ENCODE measurements at regions not wholly inside any gene's neighbourhood (a gene's known extent, or its start where the extent isn't known, plus 50 kb on each side); places are given as distances from the start of the nearest gene placed in this dataset.

DNA sequence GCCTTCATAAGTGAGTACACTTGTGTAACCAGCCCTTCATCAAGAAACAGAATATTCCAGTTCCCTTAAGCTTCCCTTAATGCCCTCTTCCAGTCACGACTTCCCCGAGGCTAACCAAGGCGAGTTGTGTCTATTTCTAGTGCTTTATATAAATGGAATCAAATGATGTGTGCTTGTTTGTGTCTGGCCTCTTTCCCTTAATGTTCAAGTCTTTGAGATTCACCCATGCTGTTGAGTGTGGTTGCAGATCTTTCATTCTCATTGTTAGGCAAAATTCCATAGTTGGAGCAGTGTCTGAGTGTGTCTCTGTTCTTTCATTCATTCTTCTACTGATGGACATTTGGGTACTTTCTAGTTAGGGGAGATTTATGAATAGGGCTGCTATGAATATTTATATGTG is 135.0 kb downstream of the CEBPB start:
- no peaks in the 10 kb centered on the region for H3K27me3 ChIP-seq (ENCODE audit: insufficient read depth, low read length)
- H3K36me3 ChIP-seq (ENCODE audit: control insufficient read depth in 1 of 2, insufficient read depth in 2 of 2, low read length in 2 of 2) = no peaks in the 10 kb centered on the region
- H4K8ac ChIP-seq (ENCODE audit: low read depth, low read length) = no peak overlapping the region
- no peak overlapping the region for H2BK12ac ChIP-seq (ENCODE audit: low read length)
- peaks cover 12 to 13% of the 10 kb centered on the region in 2 experiments for H3K4me1 ChIP-seq (ENCODE audit: control insufficient read depth in 1 of 2, insufficient read depth in 2 of 2, low read length in 2 of 2)
- peaks cover 2% of the 10 kb centered on the region for H3K79me2 ChIP-seq (ENCODE audit: control insufficient read depth, insufficient read depth, low read length, poor library complexity)
- no peak overlapping the region for H3K27ac ChIP-seq (ENCODE audit: low read depth, low read length)
- H3K4ac ChIP-seq (ENCODE audit: low read depth, low read length) = no peak overlapping the region
- H3K9ac ChIP-seq (ENCODE audit: low read length) = no peak overlapping the region
- H2BK120ac ChIP-seq (ENCODE audit: insufficient read depth, low read length, poor library complexity) = no peak overlapping the region
- no peaks in the 10 kb centered on the region for H3K9me3 ChIP-seq (ENCODE audit: insufficient read depth, low read depth, low read length)
- peaks cover 10% of the 10 kb centered on the region for H3K79me1 ChIP-seq (ENCODE audit: low read length)
- no peak overlapping the region for H4K91ac ChIP-seq (ENCODE audit: low read depth, low read length)
- no peak overlapping the region for H4K12ac ChIP-seq (ENCODE audit: low read depth, low read length)
- no peak overlapping the region for H3K4me2 ChIP-seq (ENCODE audit: low read length)
- no peak overlapping the region for H2BK5ac ChIP-seq (ENCODE audit: low read depth, low read length, poor library complexity)
- no peak for DNase-seq
- H3K14ac ChIP-seq (ENCODE audit: low read length) = no peak overlapping the region
- no peak overlapping the region for H3K18ac ChIP-seq (ENCODE audit: low read length)
- no peak overlapping the region for H3K23ac ChIP-seq (ENCODE audit: low read length)
- H2AK5ac ChIP-seq (ENCODE audit: low read length) = no peak overlapping the region
- no CpG with 5 or more reads among the region's 3 CpGs for WGBS (ENCODE audit: extremely low coverage, insufficient coverage, insufficient read length)
- H3K4me3 ChIP-seq (ENCODE audit: low read depth, low read length) = no peak overlapping the region
- H2AFZ ChIP-seq (ENCODE audit: insufficient read depth, low read length, poor library complexity) = no peak overlapping the region

DNA sequence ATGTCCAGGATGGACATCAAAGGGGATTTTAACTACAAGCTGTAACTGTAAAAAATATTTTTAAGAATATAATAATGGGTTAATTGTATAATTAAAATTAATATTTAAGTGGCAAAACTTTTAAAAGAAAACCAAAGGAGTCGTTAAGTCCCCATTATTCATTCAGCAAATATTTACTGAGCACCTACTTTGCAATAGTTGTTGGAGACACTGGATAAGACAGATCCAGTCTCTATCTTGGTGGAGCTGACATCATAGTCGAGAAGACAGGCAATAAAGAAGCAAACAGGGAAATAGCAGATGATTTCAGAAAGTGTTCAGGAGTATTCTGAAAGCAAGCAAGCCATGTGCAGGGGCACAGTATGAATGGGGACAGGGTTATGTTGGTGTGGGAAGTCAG is 137.0 kb downstream of the CEBPB start:
- Histone ChIP-seq H2AFZ (ENCODE audit: insufficient read depth, low read length, poor library complexity) (no peak overlapping the region), H3K23ac (ENCODE audit: low read length) (peak overlapping the region; percentile 6), H2AK5ac (ENCODE audit: low read length) (no peak overlapping the region), H3K18ac (ENCODE audit: low read length) (no peak overlapping the region), H3K27me3 (ENCODE audit: insufficient read depth, low read length) (no peaks in the 10 kb centered on the region), H3K79me1 (ENCODE audit: low read length) (no peaks in the 10 kb centered on the region), H3K14ac (ENCODE audit: low read length) (no peak overlapping the region), H2BK5ac (ENCODE audit: low read depth, low read length, poor library complexity) (no peak overlapping the region), H2BK12ac (ENCODE audit: low read length) (no peak overlapping the region), H3K4me1 (ENCODE audit: control insufficient read depth in 1 of 2, insufficient read depth in 2 of 2, low read length in 2 of 2) (no peaks in the 10 kb centered on the region), H3K79me2 (ENCODE audit: control insufficient read depth, insufficient read depth, low read length, poor library complexity) (no peaks in the 10 kb centered on the region), H3K9me3 (ENCODE audit: insufficient read depth, low read depth, low read length) (peaks cover 2% of the 10 kb centered on the region), H3K9ac (ENCODE audit: low read length) (no peak overlapping the region), H3K4ac (ENCODE audit: low read depth, low read length) (no peak overlapping the region), H2BK120ac (ENCODE audit: insufficient read depth, low read length, poor library complexity) (no peak overlapping the region), H4K12ac (ENCODE audit: low read depth, low read length) (no peak overlapping the region), H4K91ac (ENCODE audit: low read depth, low read length) (no peak overlapping the region), H3K27ac (ENCODE audit: low read depth, low read length) (no peak overlapping the region), H3K4me2 (ENCODE audit: low read length) (no peak overlapping the region), H3K36me3 (ENCODE audit: control insufficient read depth in 1 of 2, insufficient read depth in 2 of 2, low read length in 2 of 2) (no peaks in the 10 kb centered on the region), H4K8ac (ENCODE audit: low read depth, low read length) (no peak overlapping the region), H3K4me3 (ENCODE audit: low read depth, low read length) (no peak overlapping the region)
- DNase-seq = no peak
- no CpG with 5 or more reads among the region's 2 CpGs for WGBS (ENCODE audit: extremely low coverage, insufficient coverage, insufficient read length)

DNA sequence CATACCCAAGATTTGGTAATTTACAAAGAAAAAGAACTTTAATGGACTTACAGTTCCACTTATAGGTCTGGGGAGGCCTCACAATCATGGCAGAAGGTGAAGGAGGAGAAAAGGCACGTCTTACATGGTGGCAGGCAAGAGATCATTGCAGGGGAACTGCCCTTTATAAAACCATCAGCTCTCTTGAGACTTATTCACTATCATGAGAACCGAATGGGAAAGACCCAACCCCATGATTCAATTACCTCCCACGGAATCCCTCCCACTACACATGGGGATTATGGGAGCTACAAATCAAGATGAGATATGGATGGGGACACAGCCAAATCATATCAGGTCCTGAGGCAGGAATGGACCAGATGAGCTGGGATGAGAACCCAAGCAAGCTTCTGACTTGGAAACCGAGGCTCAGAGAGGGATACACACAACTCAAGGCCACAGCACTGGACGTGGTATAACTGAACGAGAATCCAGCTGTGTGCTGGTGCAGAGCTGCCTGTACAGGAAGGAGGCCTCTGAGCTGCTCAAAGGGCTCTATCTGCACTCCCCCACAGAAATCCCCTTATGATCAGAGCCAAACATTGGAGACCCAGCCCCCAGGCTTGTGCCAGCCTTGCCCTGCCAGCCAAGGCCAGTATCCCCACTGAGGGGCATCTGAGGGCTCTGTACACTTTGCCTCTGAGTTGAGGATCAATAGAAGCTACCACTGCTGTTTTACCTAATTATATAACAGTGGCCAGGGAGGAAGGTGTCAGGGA is 137.8 kb downstream of the CEBPB start:
- Histone ChIP-seq H3K23ac (ENCODE audit: low read length) (no peak overlapping the region), H3K14ac (ENCODE audit: low read length) (no peak overlapping the region), H3K4me2 (ENCODE audit: low read length) (no peak overlapping the region), H3K36me3 (ENCODE audit: control insufficient read depth in 1 of 2, insufficient read depth in 2 of 2, low read length in 2 of 2) (no peaks in the 10 kb centered on the region), H2BK120ac (ENCODE audit: insufficient read depth, low read length, poor library complexity) (no peak overlapping the region), H3K9me3 (ENCODE audit: insufficient read depth, low read depth, low read length) (peaks cover 2% of the 10 kb centered on the region), H4K91ac (ENCODE audit: low read depth, low read length) (no peak overlapping the region), H3K4me1 (ENCODE audit: control insufficient read depth in 1 of 2, insufficient read depth in 2 of 2, low read length in 2 of 2) (no peaks in the 10 kb centered on the region), H3K27ac (ENCODE audit: low read depth, low read length) (no peak overlapping the region), H4K8ac (ENCODE audit: low read depth, low read length) (no peak overlapping the region), H4K12ac (ENCODE audit: low read depth, low read length) (no peak overlapping the region), H3K4me3 (ENCODE audit: low read depth, low read length) (no peak overlapping the region), H2AFZ (ENCODE audit: insufficient read depth, low read length, poor library complexity) (no peak overlapping the region), H3K27me3 (ENCODE audit: insufficient read depth, low read length) (no peaks in the 10 kb centered on the region), H2AK5ac (ENCODE audit: low read length) (no peak overlapping the region), H3K9ac (ENCODE audit: low read length) (no peak overlapping the region), H2BK12ac (ENCODE audit: low read length) (no peak overlapping the region), H3K79me1 (ENCODE audit: low read length) (no peaks in the 10 kb centered on the region), H3K18ac (ENCODE audit: low read length) (no peak overlapping the region), H3K79me2 (ENCODE audit: control insufficient read depth, insufficient read depth, low read length, poor library complexity) (no peaks in the 10 kb centered on the region), H3K4ac (ENCODE audit: low read depth, low read length) (no peak overlapping the region), H2BK5ac (ENCODE audit: low read depth, low read length, poor library complexity) (no peak overlapping the region)
- no CpG with 5 or more reads among the region's 6 CpGs for WGBS (ENCODE audit: extremely low coverage, insufficient coverage, insufficient read length)
- DNase-seq = no peak

DNA sequence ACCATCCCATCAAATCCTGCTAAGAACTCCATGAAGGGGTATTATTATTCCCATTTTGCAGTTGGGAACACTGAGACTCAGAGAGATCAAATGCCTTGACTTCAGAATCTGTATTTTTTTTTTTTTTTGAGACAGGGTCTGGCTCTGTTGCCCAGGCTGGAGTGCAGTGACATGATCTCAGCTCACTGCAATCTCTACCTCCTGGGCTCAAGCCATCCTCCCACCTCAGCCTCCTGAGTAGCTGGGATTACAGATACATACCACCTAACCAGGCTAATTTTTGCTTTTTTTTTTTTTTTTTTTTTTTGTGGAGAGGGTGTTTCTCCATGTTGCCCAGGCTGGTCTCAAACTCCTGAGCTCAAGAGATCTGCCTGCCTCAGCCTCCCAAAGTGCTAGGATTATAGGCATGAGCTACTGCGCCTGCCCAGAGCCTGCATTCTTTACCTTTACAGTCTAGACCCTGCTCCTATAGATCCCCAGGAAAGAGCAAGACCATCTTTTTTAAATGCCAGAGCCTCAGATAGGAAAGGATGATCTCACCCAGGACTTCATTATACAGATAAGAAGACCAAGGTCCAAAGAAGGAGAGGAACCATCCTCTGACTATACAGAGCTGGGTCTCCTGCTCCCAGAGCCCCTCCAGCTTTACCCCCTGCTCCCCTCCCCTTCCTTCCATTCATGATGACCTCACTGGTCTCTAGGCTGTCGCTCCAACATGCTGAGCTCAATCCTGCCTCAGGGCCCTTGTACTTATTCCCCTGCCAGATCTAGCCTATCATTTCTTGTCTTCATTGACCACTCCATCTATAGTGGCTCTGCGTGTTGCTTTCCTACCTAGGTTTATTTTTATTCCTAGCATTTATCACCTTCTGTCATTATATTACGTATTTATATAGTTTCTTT is 138.6 kb downstream of the CEBPB start:
- Histone ChIP-seq H2BK12ac (ENCODE audit: low read length) (no peak overlapping the region), H3K4me3 (ENCODE audit: low read depth, low read length) (no peak overlapping the region)

More for the DNA sequence above, 138.6 kb downstream of the CEBPB start:
- Histone ChIP-seq H4K8ac (ENCODE audit: low read depth, low read length) (no peak overlapping the region), H3K79me1 (ENCODE audit: low read length) (no peaks in the 10 kb centered on the region), H4K12ac (ENCODE audit: low read depth, low read length) (no peak overlapping the region), H3K18ac (ENCODE audit: low read length) (no peak overlapping the region), H3K4me2 (ENCODE audit: low read length) (no peak overlapping the region), H3K9me3 (ENCODE audit: insufficient read depth, low read depth, low read length) (peaks cover 2% of the 10 kb centered on the region), H3K14ac (ENCODE audit: low read length) (no peak overlapping the region), H3K27ac (ENCODE audit: low read depth, low read length) (no peak overlapping the region), H3K9ac (ENCODE audit: low read length) (no peak overlapping the region), H2BK5ac (ENCODE audit: low read depth, low read length, poor library complexity) (no peak overlapping the region), H3K27me3 (ENCODE audit: insufficient read depth, low read length) (no peaks in the 10 kb centered on the region), H3K4me1 (ENCODE audit: control insufficient read depth in 1 of 2, insufficient read depth in 2 of 2, low read length in 2 of 2) (no peaks in the 10 kb centered on the region), H2BK120ac (ENCODE audit: insufficient read depth, low read length, poor library complexity) (no peak overlapping the region), H3K4ac (ENCODE audit: low read depth, low read length) (no peak overlapping the region), H2AFZ (ENCODE audit: insufficient read depth, low read length, poor library complexity) (no peak overlapping the region), H3K36me3 (ENCODE audit: control insufficient read depth in 1 of 2, insufficient read depth in 2 of 2, low read length in 2 of 2) (no peaks in the 10 kb centered on the region), H3K23ac (ENCODE audit: low read length) (no peak overlapping the region), H3K79me2 (ENCODE audit: control insufficient read depth, insufficient read depth, low read length, poor library complexity) (no peaks in the 10 kb centered on the region), H2AK5ac (ENCODE audit: low read length) (no peak overlapping the region), H4K91ac (ENCODE audit: low read depth, low read length) (no peak overlapping the region)
- DNase-seq = no peak
- no CpG with 5 or more reads among the region's 4 CpGs for WGBS (ENCODE audit: extremely low coverage, insufficient coverage, insufficient read length)
